ENCODE measurements at regions not wholly inside any gene's neighbourhood (a gene's known extent, or its start where the extent isn't known, plus 50 kb on each side); places are given as distances from the start of the nearest gene placed in this dataset.
"Not testable (repeated sequence)": the region's sequence is repeated elsewhere in the genome, so short reads cannot be mapped to it uniquely, and the experiment has no call there.

DNA sequence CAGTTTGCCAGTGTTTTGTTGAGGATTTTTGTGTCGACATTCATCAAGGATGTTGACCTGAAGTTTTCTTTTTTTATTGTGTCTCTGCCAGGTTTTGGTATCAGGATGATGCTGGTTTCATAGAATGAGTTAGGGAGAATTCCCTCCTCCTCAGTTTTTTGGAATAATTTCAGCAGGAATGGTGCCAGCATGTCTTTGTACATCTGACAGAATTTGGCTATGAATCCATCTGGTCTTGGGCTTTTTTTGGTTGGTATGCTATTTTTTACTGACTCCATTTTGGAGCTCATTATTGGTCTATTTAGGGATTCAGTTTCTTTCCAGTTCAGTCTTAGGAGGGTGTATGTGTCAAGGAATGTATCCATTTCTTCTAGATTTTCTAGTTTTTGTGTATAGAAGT lies 320.0 kb upstream of the PPP2R3A start:
- DNase-seq: no peak

DNA sequence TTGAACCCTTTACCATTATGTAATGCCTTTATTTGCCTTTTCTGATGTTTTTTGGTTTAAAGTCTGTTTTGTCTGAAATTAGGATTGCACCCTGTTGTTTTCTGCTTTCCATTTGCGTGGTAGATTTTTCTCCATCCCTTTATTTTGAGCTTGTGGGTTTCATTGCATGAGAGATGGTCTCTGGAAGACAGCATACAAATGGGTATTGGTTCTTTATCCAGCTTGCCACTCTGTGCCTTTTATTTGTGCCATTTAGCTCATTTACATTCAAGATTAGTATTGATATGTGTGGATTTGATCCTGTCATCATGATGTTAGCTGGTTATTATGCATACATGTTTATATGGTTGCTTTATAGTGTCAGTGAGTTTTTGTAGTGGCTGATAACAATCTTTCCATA lies 318.7 kb upstream of the PPP2R3A start:
- no peak for DNase-seq

DNA sequence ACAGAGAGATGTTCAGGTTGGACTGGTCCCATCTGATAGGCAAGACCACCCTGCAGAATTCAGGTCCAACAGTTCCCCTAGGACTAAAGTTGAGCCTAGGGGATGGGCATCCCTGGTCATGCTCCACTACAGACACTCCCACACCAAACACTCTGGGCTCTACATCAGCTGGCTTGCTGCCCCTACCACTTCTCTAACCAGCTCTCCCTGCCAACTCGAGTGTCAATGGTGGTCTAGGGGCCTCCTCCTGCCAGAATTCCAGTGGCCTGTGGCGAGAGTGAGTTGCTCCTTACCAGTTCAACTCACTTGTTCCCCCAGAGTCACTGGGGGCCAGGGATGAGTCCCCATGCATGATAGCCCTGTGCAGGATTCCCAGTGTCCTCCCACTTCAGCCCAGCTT lies 316.2 kb upstream of the PPP2R3A start:
- DNase-seq: no peak

DNA sequence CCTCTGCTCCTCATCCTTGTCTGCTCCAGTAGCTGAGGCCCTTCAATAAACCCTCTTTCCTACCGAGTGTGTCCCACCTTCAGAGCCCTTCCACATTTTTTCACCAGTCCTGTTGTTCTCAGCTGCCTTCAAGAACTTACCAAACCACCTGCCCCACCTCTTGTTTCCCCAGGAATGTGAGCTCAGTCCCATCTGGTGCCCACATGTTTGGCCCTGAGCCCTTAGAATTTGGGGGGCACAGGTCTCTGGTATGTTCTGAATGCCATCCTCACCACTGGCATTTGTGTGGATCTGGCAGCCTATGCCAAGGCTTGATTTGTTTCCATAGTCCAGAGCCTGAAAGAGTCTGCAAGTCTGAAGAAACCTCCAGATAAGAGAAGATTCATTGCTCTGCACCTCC lies 315.2 kb upstream of the PPP2R3A start:
- DNase-seq: no peak

DNA sequence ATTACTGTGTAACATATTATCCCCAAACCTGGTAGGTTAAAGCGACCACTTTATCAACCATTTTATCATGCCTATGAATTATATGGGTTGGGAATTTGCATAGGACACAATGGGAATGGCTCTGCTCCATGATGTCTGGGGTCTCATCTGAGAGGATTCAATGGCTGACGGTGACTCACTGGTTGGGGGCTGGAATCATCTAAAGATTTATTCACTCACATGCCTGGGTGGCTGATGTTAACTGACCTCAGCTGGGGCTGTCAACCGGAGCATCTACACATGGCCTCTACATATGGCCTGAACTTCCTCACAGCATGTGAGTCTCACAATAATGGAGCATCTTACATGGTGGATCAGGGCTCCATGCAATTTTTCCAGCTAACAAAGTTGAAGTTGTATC lies 313.1 kb upstream of the PPP2R3A start:
- no peak for DNase-seq

- no peak for DNase-seq
Measured at GRCh38 chr3:135655328-135655727, 310.2 kb upstream of the PPP2R3A start.

GRCh38 chr3:135658451-135658850 lies 307.1 kb upstream of the PPP2R3A start:
- DNase-seq: not testable (repeated sequence)

DNA sequence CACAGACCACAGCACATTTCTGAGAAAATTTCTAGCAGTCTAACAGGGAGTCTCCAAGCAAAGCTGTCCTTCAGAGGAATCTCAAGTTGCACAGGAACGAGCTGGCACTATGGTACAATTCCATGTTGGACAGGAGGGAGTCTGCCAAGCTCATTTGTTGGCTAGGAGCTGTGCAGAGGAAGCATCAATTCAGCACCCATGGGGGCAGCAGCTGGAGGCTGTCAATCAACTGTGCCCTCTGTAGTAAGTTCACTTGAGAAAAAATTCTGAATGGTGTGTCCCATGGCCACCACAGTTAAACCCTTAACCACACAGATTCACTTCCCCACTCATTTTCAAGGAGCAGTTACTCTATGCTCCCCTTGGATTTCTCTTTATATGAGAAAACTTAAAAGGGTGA lies 298.5 kb upstream of the PPP2R3A start:
- DNase-seq: no peak

DNA sequence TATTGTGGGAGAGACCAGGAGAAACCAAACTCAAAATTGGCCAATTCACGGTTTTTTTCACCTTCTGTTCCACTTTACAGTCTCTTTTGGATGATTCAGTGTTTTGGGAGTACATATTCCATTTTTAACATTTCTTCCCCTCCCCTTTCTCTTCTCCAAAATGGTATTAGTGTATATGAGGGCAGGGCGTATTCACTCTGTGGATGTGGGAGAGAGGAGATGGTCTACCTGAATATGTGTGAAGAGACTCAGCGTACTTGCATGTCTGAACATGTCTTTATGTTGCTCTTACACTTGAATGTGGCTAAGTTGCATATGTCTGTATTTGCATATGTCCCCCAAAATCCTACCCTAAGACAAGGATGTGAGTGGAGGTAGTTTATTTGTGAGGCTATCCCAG lies 291.0 kb upstream of the PPP2R3A start:
- no peak for DNase-seq

DNA sequence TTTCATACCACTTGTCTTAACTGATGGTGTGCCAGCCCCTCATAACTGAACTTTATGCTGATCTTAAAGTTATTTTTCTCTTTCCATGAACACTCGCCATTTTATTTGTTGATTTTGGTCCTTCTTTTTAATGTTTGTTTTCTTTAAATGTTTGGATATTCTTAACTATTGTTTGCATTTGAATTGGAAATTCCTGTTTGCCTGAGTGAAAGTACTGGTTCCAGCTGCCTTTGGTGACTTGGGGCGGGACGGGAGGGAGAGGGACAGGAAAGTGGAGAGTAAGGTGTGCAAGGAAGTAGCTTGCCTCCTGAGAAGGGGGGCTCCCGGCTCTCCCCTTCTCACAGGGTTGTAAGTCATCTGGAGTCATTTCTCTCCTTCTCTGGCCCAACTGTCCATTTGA lies 287.1 kb upstream of the PPP2R3A start:
- no peak for DNase-seq

DNA sequence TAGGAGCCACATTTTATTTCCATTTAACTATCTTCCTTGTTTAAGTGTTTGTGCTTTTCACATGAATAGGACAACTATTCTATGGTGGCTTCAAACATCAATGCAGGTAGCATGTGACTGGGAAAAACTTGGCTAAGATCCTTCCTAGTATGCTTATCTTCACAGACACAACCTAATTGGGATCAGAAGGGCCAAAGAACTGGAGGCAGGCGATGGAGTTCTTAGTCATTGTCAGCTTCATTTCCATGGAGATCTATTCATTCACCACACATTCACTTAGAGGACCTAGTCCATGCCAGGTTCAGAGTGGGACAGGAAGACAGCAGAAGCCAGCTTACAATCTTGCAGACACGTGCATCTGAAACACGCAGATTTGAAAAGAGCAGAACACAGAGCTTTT lies 277.5 kb upstream of the PPP2R3A start:
- no peak for DNase-seq

- DNase-seq: peak in 1 of 2 experiments; percentile 29
Measured at GRCh38 chr3:135690664-135691063, 274.9 kb upstream of the PPP2R3A start.

GRCh38 chr3:135691240-135691639 lies 274.3 kb upstream of the PPP2R3A start:
- no peak for DNase-seq

DNA sequence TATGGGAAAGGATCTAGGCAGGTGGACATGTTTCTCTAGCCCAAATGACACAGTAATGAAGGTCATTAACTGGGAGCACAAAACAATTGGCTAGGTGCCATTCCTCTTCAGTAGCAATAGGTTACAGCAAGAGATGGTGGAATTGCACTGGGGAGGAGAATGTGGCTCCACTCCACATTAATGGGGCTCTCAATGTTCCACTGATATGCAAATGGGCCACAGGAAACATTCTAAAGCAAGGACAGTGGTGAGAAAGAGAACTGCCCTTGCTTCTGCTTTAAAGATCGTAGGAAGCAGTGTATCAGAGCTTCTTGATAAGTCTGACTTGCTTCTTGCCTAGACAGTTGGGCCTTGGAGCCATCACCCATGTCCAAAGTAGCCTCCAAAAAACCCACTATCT lies 271.4 kb upstream of the PPP2R3A start:
- DNase-seq: no peak

DNA sequence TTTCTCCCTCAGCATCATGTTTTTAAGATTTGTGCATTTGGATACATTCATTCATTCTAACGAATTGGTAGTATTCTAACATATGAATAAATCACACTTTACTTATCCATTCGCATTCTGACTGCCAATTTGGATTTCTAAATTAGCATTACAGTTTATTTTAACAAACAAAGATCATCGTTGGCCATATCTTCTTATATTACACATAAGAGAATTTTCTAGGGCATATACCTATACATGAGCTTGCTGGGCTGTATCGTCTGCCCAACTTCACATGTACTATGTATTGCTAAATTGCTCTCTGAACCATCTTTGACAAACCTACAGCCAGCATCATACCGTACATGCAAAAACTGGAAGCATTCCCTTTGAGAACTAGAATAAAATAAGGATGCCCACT lies 265.8 kb upstream of the PPP2R3A start:
- no peak for DNase-seq

DNA sequence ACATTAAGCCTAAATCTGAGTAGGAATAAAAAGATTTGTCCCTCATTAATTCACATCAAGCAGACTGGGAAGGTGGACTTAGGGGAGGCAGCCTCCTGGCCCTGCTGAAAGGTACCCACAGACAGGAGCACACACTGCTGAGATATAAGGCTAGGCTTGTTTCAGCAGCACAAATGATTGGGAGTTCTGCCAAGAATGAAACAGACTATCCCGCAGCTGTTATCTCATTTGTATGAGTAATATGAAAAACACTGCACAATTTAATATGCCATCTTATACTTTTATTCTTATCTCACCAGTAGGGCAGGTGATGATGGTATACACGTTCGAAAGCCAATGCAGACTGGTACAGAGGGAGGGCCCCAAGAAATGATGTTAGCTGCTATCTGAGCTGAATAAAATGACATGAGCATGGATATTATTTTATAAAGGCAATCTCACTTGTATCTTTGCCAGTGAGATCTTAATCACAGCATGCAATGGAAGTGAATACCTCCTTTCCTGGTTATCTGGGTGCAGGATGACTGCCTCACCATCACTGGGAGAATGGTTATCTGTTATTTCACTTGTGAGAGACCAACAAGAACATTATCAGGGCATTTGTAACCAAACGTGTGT lies 258.7 kb upstream of the PPP2R3A start:
- DNase-seq: peak; percentile 8 to 34

DNA sequence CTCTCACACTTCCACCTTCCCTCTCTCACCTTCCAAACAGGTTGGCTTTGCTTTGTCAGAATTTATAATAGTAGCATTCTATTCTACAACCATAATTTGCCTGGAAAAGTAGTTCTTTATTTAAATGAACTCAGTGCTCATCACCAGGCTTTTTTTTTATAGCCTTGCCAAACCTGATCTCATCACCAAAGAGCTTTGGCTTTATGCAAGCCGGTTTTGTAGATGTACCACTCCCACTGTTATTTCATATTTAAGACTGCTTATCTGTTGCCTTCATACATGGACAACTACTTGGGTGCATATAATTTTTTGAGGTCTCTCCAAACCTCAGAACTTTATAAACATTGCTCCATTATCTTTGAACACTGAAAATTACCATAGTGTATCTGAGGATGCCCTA lies 246.1 kb upstream of the PPP2R3A start:
- DNase-seq: no peak

DNA sequence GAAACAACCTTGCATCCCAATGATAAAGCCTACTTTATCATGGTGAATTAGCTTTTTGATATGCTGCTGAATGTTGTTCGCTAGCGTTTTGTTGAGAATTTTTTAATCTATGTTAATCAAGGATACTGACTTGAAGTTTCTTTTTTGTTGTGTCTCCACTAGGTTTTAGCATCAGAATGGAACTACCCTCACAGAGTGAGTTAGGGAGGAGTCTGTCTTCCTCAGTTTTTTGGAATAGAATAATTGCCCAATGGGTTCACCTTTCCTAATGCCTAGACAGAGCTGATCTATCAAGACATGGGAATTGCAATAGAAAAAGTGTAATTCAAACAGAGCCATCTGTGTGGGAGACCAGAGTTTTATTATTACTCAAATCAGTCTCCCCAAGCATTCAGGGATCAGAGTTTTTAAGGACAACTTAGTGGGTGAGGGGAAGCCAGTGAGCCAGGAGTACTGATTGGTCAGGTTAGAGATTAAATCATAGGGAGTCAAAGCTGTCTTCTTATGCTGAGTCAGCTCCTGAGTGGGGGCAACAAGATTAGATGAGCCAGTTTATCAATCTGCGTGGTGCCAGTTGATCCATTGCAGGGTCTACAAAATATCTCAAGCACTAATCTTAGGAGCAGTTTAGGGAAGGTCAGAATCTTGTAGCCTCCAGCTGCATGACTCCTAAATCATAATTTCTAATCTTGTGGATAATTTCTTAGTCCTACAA lies 237.4 kb upstream of the PPP2R3A start:
- DNase-seq: no peak

DNA sequence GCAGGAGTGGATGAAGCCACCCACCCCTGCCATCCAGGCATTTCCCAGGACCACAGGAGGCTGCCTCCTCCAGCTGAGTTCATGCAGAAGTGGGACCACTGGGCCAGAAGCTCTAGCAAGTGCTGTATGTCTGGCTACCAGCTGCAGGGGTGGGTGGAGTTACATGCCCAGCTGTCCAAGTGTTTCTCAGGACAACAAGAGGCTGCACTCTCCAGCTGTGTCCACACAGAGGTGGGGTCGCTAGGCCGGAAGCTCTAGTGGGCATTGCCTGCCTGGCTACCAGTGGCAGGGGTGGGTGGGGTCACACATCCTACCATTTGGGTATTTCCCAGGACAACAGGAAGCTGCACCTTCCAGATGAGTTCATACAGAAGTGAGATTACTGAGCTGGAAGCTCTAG lies 234.0 kb upstream of the PPP2R3A start:
- no peak for DNase-seq

GRCh38 chr3:135736740-135737139 lies 228.8 kb upstream of the PPP2R3A start:
- peak in 1 of 2 experiments; percentile 33 for DNase-seq

GRCh38 chr3:135739779-135740178 lies 225.7 kb upstream of the PPP2R3A start:
- peak in 1 of 2 experiments; percentile 12 for DNase-seq

DNA sequence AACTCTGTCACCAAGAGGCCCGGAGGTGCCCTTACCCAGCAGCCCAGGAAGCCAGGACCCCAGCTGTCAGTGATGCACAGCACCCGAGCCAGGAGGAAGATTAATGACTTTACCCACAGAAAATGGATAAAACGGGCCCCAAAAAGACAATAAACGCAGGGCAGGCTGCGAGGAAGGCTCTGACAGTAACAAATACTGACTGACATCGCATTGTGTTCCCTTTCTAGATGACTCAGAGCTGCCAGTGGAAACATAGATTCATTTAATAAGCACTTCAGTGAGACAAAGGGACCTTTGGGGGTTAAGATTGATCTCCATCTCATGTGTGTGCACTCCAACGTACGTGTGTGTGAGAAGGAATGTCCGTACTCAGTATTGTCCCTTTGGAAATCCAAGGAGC lies 225.3 kb upstream of the PPP2R3A start:
- no peak for DNase-seq

GRCh38 chr3:135740751-135741150 lies 224.8 kb upstream of the PPP2R3A start:
- DNase-seq: no peak

GRCh38 chr3:135751991-135752390 lies 213.5 kb upstream of the PPP2R3A start:
- no peak for DNase-seq

DNA sequence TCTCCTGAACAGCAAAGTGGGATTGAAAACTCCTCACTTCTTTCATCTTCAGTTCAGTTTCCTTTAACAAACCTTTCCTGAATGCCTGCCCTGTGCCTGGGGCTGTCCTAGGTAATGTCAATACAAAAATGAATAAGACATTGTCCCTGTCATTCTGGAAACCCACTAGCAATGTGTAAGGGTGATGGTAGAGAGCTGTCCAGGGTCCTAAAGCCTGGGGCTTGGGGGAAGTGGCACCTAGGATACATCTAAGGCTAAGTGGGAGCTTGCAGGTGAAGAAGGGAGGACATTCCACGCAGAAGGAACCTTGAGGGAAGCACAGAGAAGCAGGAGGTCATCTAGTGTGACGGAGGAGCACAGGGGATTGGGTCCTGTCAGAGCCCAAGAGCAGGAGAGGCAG lies 212.7 kb upstream of the PPP2R3A start:
- no peak for DNase-seq
